Rectal smooth muscle tissue (tissue), 1 donor: ENCODE measurements at regions not wholly inside any gene's neighbourhood (a gene's known extent, or its start where the extent isn't known, plus 50 kb on each side); places are given as distances from the start of the nearest gene placed in this dataset.

Experiments
- H3K27ac ChIP-seq: one replicate; pipeline ENCODE4 v1.7.0; 2013; ENCODE audit warnings: low read depth, low read length, inconsistent platforms
- H3K27me3 ChIP-seq: one replicate; pipeline ENCODE4 v1.7.0; 2013; ENCODE audit warnings: low read length; ENCODE audit not compliant: control insufficient read depth, insufficient read depth
- H3K36me3 ChIP-seq: one replicate; pipeline ENCODE4 v1.7.0; 2013; ENCODE audit warnings: low read length; ENCODE audit not compliant: control insufficient read depth, insufficient read depth
- H3K4me1 ChIP-seq: one replicate; pipeline ENCODE4 v1.7.0; 2013; ENCODE audit warnings: low read length; ENCODE audit not compliant: control insufficient read depth, insufficient read depth
- H3K4me3 ChIP-seq: one replicate; pipeline ENCODE4 v1.7.0; 2013; ENCODE audit warnings: low read length
- H3K9ac ChIP-seq: one replicate; pipeline ENCODE4 v1.7.0; 2013; ENCODE audit warnings: low read length

DNA sequence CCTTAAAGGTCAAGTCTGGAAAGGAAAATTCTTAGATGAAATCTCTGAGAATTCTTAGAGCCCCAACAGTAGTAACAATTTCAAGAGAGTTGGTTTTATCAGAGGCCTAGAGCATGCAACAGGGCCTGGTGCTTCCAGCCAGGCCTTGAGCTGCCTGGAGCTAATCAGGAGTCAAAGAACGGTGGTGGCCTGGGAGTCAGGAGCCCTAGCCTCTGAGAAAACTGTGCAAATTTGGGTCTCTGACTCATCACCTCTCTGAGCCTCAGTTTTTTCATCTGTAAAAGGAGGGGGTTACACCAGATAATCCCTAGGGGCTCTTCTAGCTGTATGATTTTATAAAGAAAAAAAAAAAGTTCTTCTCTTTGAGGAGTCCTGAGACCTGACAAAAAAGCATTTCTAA lies 227.3 kb upstream of the RPL38 start:
- Histone ChIP-seq H3K36me3 (no peaks in the 10 kb centered on the region), H3K27me3 (peaks cover 2% of the 10 kb centered on the region), H3K4me3 (no peak overlapping the region), H3K9ac (no peak overlapping the region), H3K4me1 (no peaks in the 10 kb centered on the region), H3K27ac (no peak overlapping the region)

DNA sequence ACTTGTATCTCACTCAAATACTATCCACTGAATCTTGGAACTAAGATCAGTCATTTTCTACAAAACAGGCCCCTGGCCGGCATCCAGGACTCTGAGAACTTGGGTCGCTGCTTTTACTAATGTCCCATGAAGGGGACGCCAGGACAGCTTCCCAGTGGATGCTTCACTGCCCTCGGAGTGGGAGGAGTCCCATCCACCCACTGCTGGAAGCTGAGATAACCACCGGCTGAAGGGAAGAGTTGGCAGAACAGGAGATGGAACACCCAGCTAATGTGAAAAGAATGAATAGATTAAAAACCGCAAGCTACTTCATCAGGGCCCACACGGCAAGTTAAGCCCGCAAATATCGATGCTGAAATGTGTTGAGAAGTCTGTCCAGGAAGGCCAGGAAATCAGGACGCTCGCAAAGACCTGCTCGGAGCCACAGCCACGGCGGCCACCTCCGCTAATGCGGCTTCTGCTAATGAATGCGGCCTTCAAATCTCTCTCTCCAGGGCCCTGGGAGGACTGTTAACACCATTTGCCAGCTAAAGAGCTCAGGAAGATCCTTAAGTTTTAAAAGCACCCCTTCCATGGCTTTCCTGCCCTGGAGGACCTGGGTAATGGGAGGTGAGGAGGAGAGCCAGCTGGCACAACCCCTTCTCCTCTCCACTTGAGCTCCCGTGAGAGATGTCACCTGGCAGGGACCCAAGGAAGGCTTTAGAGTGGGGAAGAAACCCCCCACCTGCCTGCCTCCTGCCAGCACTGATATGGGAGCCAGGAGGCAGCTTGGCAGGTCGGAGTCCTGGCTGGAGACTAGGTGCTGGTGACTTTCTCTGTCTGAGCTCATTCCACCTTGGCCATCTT lies 226.6 kb upstream of the RPL38 start:
- Histone ChIP-seq H3K9ac (no peak overlapping the region), H3K27ac (no peak overlapping the region), H3K27me3 (peaks cover 2% of the 10 kb centered on the region), H3K4me3 (no peak overlapping the region), H3K36me3 (no peaks in the 10 kb centered on the region), H3K4me1 (no peaks in the 10 kb centered on the region)

DNA sequence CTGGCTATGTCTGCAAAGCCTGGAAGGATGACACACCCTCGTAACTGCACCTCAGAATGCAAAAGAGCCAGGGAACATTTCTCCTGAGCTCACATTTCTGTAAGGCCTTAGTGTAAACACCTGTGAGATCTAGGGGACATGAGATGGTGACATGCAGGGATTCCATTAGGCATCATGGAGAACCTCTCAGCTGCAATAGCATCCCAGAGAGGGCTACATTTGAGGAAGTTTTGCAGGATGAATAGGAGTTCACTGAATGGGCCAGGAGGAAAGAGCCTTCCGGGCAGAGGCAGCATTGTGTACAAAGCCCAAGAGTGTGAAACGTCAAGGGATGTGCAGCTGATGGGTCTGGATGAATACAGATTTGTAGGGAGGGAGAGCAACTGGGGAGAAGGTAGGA lies 223.0 kb upstream of the RPL38 start:
- Histone ChIP-seq H3K4me1 (no peaks in the 10 kb centered on the region), H3K27ac (no peak overlapping the region), H3K4me3 (no peak overlapping the region), H3K36me3 (no peaks in the 10 kb centered on the region), H3K27me3 (no peaks in the 10 kb centered on the region), H3K9ac (no peak overlapping the region)

DNA sequence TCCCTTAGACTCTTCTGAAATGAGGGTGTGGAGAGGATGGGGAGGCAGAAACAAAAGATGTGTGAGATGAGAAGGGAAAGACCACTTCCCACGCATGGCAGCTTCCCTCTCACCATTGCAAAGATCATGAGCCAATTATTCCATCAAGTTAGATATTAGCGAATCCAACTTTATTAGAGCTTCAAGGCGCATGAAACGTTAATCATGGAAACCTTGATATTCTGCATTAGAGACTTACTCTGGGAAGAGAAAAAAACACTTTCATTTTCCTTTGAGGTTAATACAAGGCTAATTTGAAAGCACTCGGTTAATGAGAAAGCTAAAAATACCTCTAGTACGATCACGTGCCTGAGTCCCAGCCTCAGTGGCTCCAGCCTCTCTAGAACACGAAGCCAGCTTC lies 220.6 kb upstream of the RPL38 start:
- Histone ChIP-seq H3K36me3 (no peaks in the 10 kb centered on the region), H3K9ac (no peak overlapping the region), H3K27ac (no peak overlapping the region), H3K4me1 (no peaks in the 10 kb centered on the region), H3K4me3 (no peak overlapping the region), H3K27me3 (no peaks in the 10 kb centered on the region)

DNA sequence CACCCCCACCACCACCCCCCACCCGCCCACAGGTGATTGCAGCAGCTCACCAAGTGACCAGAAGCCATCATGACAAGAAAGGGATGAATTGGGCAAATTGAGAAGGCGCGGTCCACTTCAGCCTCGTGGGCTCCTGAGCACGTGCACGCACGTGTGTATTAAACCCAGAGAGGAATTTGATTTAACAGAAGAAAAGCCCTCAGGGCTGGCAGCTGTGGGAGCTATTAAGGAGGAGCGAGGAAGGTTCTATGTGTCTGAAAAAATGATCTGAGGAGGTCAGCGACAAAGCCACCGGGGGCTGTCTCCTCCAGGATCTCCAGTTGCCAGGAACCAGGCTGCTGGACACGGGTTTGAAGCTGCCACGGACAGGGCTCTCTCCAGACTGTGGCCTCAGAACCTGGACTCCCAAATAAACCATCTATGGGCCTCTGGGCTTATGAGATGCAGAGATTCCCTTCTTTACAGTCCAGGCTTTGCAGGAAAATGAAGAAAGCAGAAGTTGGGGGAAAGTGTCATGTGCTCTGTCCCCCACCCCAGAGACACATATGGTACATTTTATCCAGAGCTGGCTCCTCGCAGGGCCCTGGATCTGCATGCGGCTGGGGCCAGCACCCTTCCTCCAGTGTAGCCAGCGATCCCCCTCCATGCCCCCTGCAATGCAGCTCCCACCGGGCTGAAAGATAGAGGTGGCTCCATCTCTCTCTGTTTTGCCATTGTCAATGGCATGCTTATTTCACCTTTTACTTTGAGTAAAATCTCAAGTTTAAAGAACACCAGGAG lies 219.7 kb upstream of the RPL38 start:
- Histone ChIP-seq H3K36me3 (no peaks in the 10 kb centered on the region), H3K4me1 (no peaks in the 10 kb centered on the region), H3K27ac (no peak overlapping the region), H3K9ac (no peak overlapping the region), H3K4me3 (no peak overlapping the region), H3K27me3 (no peaks in the 10 kb centered on the region)

DNA sequence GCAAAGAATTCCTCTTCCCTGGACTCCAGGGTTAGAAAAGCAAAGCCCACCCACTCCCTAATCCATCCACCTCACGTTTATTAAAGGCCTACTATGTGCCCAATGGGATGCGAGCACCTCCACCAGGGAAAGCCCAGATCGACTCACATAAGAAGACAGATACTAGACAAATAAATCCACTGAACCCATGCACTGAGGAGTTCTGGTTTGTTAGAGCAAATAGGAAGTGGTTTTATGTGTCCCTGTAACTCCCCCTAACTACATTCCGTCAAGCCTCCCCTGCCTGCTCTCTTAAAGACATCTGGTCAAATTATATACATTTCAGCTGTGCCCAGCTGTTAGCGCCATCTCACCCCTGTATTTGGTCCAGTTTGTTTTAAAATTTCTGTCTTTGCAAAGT lies 218.5 kb upstream of the RPL38 start:
- Histone ChIP-seq H3K4me3 (no peak overlapping the region), H3K36me3 (no peaks in the 10 kb centered on the region), H3K4me1 (no peaks in the 10 kb centered on the region), H3K27me3 (no peaks in the 10 kb centered on the region), H3K9ac (no peak overlapping the region), H3K27ac (no peak overlapping the region)

DNA sequence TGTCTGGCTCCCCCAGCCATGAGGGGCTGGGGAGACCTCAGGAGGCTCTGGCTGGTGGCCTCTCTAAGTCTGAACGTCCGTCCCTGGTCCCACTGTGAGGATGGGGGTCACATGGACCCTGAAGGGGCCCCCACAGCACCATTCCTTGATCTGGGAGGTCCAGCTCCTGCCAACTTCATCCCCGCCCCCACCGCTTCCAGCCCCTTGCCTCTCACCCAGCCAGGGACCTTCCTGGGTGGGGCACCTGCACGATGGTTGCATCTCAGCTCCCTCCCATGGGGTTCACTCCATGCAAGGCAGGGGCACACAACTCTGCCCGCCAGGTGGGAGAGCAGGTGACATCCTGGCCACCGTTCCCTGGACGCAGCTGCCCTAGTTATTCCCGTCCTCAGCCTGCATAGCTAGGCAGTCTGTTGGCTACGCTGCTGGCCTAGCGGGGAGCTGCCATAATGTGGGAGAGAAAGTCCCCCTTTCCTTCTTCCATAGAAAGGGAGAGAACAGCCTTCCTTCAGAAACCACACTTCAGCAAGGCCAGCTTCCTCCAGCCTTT lies 217.9 kb upstream of the RPL38 start:
- H3K9ac ChIP-seq = no peak overlapping the region
- H3K27ac ChIP-seq = no peak overlapping the region
- no peaks in the 10 kb centered on the region for H3K4me1 ChIP-seq
- no peaks in the 10 kb centered on the region for H3K27me3 ChIP-seq
- H3K36me3 ChIP-seq = no peaks in the 10 kb centered on the region
- H3K4me3 ChIP-seq = no peak overlapping the region

DNA sequence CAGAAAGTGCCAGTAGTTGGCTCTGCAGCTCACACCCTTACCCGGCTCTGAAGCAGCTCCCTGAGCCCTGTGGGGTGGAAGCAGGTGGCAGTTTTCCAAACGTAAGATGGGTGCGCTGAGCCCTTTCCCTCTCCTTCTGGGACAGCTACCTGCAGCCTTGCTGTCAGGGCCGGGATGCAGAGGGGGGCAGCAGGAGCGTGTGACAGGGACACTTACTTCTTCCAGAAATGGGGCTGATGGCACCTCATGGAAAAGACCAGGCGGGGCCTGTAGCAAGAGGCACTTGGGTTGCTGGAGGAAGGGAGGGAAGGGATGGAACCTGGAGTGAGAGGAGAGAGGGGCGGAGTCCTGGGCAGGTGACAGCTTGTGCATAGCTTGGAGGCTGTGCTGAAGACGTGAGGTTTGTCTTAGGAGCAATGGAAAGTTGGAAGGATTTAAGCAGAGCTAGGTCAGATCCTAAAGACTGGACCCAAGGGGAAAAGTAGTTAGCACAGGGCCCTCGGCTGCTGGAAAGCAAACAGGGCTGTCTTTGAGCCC lies 216.8 kb upstream of the RPL38 start:
- Histone ChIP-seq H3K9ac (no peak overlapping the region), H3K36me3 (no peaks in the 10 kb centered on the region), H3K27me3 (no peaks in the 10 kb centered on the region), H3K4me3 (no peak overlapping the region), H3K4me1 (no peaks in the 10 kb centered on the region), H3K27ac (no peak overlapping the region)

DNA sequence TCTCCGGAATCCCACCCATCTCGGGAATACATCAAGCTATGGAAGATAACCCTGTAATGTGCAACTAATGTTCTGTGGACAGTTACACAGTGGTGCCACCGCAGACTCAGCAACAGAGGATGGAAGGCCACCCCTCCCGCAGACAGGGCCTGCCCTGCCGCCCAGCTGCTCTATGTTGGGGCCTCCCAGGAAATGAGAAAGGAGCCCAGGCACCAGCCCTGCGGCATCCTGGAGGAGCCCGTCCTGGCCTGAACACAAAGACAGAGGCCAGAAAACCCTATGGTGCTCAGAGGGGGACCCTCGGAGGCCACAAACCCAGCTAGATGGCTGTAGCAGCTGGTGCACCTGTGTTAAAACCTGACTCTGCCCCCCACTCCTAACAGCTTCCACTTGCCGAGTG lies 216.1 kb upstream of the RPL38 start:
- Histone ChIP-seq H3K4me1 (no peaks in the 10 kb centered on the region), H3K4me3 (no peak overlapping the region), H3K9ac (no peak overlapping the region), H3K36me3 (no peaks in the 10 kb centered on the region), H3K27me3 (no peaks in the 10 kb centered on the region), H3K27ac (no peak overlapping the region)

DNA sequence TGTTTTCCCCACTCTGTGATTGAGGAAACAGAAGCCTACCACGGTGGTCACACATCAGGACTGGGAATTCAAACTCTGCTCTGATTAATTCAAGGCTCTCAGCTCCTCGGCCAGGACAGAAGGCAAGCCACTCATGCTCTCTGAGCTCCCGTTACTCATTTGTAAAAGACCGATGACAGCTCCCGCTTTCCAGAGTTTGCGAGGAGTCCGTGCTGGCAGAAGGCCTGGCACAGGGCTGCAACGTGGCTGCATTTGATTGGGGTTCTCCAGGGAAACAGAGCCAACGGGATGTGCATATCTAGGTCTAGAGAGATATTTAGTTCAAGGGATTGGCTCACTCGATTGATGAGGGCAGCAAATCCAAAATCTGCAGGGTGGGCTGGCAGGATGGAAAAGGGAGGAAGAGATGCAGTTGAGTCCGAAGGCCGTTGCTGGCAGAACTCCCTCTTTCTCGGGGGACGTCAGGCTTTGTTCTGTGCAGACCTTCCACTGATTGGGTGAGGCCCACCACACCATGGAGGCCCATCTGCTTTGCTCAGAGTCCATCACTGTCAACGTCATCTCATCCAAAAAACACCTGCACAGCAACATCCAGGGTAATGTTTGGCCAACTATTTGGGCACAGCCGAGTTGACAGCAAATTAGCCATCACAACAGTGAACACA lies 215.5 kb upstream of the RPL38 start:
- Histone ChIP-seq H3K36me3 (no peaks in the 10 kb centered on the region), H3K4me1 (no peaks in the 10 kb centered on the region), H3K27me3 (no peaks in the 10 kb centered on the region), H3K9ac (no peak overlapping the region), H3K4me3 (no peak overlapping the region), H3K27ac (no peak overlapping the region)

DNA sequence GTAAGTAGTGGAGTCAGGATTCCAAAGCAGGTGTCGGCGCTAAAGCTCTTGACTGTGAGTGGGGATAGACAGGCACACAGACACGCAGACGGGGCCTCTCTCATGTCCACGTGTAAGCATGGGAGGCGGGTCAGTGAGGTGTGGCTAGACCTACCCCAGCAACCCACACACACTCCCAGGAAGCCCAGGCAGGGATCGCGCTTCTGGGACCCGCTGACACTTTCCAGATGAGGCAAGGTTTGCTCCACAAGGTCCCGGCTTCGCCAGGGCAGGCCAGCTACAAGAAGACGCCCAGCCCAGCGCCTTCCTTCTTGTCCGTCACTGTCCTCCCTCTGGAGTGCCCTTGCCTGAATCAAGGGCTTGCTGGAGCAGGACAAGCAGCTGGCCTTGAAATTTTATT lies 213.8 kb upstream of the RPL38 start:
- no peak overlapping the region for H3K9ac ChIP-seq

DNA sequence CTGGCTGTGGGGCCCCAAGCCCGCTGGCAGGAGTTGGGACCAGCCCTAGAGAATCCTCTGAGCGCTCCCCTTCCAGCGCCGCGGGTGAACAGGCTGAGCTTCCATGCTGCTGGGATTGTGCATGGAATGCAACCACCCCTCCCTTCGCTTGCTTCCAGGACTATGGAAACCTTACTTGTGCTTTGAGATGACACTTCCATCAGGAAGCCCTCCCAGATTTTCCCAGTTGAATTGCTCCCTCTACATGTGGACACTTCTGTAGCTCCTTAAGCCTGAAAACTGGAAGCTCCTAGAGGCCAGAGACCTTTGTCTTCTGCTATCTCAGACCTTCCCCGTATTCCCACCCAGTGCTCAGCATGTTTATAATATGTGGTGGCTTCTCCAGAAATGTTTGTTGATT lies 213.2 kb upstream of the RPL38 start:
- Histone ChIP-seq H3K36me3 (no peaks in the 10 kb centered on the region), H3K27ac (no peak overlapping the region), H3K4me3 (no peak overlapping the region), H3K4me1 (no peaks in the 10 kb centered on the region), H3K27me3 (no peaks in the 10 kb centered on the region), H3K9ac (no peak overlapping the region)

More for the DNA sequence above, 213.8 kb upstream of the RPL38 start:
- no peaks in the 10 kb centered on the region for H3K36me3 ChIP-seq
- H3K27ac ChIP-seq = no peak overlapping the region
- no peaks in the 10 kb centered on the region for H3K4me1 ChIP-seq
- H3K27me3 ChIP-seq = no peaks in the 10 kb centered on the region
- H3K4me3 ChIP-seq = no peak overlapping the region
